ENCODE measurements at regions not wholly inside any gene's neighbourhood (a gene's known extent, or its start where the extent isn't known, plus 50 kb on each side); places are given as distances from the start of the nearest gene placed in this dataset.

DNA sequence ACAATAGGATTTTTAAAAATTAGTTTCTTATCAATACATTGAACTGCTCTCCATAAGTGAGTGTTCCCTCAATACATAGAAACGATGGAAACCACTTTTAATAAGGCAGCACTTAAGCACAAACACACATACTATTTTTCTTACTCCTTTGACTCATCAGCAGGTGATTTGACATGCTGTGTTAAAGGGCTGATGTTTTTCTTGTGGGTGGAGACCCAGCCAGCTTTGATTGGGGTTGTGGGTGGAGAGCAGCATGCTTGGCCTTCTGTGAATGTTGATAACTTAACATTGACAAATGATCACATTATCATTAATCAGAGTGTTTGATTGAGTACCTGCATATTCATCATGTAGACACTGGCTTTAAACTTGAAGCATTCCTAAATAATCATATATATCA is 223.0 kb upstream of the DPH6 start:
- no peak for DNase-seq

DNA sequence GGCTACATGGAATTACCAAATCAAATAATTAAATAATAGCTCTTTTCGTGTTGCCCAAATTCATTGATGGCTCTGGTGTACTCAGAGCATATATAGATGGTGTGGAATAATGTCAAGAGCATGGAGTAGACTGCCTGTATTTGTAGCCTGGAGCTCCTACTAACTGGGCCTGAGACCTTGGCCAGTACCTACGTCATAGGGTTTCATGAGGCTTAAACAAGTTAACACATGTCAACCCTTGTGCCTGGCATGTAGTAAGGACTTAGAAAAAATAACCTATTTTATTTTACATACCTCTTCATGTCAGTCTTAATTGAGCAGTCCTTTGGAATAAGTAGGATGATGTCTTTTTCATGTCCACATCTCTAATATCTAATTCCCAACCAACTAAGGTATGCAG is 223.7 kb upstream of the DPH6 start:
- no peak for DNase-seq

DNA sequence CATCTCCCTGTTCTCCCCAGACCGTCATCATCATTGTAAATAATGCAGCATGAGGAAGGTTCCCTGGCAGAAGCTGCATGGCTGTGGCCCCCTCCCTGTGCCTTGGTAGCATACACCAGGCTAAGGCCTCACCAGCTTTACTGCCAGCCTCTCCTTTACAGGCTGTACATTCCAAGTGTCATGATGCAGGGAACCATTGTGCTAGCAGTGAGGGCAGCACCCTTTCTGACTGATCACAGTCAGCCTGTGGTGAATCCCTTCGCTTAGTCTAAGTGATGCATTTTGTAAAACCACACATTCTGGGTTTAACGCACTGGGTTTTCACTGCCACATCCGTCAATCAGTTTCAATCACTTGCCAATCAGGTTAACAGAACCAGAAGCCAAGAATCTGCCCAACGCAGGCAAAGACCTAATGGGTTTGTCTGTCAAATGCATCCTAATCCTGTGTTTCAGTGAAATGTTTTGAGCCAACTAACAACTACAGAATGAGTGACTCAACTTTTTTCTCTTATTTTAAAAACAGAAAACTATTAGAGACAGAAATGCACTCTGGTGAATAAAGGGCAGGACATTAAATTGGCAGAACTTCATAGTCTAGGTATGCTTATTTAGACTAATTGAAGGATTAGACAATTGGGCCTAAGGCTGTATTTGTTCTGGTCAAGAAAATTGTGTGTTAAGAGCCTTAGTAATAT is 225.9 kb upstream of the DPH6 start:
- DNase-seq, result no peak

DNA sequence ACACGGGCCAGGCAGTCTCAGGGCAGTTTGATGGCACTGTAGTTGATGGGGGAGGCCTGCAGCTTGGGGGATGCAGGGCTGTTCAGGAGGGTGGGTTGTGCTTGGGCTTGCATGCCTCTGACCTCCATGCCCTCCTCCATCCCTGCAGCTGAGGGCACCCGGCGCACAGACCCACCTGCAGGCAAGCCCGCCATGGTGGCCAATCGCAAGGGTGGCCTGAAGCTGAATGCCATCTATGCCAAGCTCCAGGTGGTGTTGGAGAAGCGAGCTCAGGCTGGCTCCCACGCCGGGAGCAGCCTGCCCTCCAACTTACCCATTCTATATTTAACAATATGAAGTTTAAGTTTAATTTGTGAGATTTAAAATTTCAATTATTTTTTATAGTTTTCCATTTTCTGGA is 228.7 kb upstream of the DPH6 start:
- no peak for DNase-seq

DNA sequence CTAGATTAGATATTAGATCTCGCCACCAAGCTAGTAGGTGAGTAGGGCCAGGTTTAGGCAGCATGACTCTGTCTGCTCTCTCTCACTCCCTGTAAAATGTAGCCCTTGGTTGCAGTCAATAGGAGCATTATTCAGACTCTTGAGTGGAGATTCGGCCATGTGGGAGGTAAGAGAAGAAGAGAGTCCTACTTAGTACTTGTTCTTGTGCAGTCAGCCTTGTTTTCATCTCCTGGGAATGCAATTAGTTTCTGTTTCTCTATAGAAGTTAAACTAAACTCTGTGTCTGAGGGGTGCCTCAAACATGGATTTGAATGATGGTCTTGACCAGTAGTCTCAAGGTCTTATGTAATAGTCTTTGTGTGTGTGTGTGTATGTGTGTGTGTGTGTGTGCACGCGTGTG is 229.5 kb upstream of the DPH6 start:
- no peak for DNase-seq

DNA sequence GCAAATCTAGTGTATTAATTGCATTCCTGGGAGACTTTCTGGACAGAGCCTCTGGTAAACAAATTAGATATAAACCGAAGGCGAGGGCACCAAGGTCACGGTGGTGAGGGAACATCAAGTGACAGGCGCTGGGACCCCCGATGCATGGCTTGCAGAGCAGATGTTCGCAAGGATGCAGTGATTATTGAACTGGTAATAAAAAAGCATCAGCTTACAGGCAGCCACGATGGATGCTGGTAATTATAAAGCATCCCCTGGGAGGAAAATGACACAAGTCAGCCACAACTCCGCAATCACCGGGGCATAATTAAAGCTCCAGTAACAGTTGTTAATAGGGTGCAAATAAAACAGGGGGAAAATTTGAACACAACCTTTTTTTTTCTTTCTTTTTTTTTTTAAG is 231.1 kb upstream of the DPH6 start:
- no peak for DNase-seq

DNA sequence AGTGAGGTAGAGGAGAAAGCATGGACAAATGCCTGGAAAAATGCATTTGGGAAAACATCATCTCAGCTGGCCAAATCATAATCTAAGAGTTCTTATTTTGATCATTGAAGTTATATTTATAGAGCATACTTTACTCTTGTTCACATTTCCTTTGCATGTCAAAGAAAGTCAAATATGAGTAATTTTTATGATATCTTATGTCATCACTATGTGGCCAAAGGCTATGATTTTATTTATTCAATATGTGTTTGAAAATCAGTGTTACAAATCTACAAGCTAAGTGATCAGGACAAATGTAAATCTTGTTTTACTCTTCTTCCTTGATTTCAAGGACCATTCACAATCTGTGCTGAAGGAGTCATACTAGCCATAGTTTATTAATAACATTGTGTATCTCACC is 237.2 kb upstream of the DPH6 start:
- no peak for DNase-seq

DNA sequence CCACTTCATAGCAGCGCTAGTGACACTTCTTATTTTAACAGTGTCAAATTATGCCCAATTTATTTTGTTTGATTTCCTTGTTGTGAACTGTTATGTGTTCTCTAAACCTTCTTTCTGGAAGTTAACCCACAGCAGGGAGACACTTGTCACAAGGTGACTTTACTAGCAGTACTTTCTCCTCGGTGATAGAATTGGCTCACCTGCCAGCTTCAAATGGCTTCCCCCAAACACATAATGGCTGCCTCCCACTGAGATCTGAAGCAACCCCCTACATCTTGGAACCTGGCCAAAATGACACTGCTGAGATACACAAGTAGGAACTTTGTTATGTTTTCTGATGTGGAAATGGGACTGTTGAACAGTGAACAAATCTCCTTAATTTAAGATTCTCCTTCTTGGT is 238.8 kb upstream of the DPH6 start:
- DNase-seq, result no peak

DNA sequence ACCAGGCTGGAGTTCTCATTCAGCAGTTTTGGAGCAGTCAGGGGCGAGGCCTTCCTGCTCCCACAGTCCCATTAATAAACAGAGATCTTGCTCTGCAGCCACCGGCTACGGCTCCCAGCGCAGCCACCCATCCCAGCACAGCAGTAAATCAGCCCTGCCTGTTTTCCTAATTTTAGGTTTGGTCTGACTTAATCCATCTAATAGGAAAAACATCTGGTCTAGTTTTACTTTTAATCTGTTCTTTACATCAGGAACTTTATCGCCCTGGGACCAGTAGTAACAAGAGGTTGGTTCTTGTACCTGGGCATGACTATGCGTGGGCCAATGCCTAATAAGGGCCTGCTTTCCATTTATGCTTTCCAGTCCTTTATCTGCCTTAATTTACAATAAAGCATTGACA is 264.0 kb upstream of the DPH6 start:
- no peak for DNase-seq

DNA sequence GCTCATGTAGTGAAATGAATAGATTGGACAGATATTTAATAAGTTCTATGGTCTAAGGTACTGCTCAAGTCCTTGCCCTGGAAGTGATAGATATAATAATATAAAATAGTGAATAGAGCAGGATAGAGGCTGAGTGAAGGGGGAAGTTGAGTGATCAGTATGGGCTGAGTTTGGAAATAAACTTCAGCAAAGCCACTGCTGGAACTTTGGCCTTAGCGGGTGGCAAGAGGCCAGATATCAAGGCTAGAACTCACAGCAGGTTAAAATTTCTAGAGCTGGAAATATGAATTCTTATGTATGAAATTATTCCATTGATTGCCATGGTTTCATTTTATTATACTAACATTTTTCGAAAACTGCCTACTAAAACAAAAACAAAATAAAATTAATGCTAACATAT is 267.6 kb upstream of the DPH6 start:
- DNase-seq, result no peak

DNA sequence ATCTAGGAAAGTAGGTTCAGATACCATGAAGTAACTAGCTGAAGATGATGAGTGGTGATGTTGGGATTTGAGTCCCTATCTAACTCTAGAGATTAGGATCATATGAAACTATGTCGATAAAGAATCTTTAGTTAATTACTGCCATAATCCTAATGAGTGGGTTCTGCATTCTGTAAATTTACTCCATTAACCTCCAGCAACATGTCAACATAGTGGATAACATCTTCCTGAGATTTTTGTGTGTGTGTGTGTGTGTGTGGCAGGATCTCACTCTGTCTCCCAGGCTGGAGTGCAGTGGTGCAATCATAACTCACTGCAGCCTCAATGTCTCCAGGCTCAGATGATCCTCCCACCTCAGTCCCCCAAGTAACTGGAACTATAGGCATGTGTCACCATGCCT is 272.9 kb upstream of the DPH6 start:
- no peak for DNase-seq

DNA sequence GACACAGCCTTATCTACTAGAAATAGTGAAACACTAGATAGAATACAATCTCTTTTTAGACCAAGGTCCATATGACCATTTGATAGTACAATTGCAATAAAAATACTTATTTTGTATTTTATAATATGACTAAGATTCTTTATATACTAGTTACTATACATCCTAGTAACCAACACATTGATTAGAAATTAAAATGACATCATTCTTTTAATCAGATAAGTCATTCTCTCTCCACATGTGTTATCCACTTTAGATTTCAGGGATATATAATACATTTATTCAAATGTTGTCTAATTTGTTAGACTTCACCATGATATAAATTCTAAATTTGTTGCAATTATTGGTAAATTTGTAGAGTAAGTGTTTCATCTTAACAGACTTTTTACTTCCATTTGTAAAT is 276.2 kb upstream of the DPH6 start:
- DNase-seq, result no peak

DNA sequence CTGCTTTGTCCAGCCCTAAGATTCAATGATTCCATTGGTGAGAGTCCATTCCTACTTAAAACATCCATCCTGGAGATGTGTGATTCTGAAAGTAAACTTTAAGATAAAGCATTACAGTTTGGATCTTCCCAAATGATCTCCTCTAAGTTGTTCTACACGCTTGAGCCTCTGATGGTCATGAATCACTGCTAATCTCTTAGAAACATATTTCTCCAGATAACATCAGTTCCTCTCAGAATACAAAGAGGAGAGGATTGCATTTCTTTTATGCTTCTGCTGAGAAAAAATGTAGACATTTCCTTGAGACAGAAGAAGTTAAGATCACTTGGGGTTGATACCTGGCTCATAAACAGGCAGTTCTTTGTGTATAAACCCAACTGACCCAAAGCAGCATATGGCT is 281.2 kb upstream of the DPH6 start:
- no peak for DNase-seq

DNA sequence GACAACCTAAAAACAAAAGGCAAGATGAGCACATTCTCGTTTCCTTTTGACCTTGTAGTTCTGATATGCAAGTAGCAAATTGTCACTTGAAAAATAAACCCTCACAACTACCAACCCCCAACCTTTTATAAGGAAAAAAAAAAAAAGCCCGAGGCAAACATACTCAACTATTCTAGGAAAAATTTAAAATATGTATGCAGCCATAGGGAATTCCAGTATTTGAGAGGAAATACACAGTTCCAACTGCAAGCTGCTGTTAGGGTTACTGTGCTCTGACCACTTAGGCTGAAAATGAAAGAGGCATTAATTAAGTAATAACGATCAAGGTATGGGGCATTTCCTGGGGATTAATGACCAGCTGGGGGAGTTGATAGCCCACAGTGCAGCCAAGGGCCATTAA is 281.9 kb upstream of the DPH6 start:
- DNase-seq, result no peak

DNA sequence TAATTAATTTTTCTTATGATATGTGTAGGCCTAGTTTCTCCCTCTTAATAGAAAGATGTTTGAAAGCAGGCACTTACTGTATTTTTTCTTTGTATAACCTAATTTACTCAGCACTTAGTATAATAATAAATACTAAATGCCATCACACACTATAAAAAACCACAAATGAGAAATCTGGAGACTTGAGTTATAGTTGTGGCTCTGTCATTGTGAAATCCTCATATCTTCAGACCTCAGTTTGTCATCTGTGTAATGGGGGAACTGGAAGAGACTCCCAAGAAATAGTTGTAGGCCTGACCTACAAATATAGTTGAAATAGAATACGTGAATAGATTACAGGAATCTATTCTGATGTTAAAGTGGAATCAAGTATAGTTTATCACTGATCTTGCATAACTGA is 287.6 kb upstream of the DPH6 start:
- DNase-seq, result no peak

DNA sequence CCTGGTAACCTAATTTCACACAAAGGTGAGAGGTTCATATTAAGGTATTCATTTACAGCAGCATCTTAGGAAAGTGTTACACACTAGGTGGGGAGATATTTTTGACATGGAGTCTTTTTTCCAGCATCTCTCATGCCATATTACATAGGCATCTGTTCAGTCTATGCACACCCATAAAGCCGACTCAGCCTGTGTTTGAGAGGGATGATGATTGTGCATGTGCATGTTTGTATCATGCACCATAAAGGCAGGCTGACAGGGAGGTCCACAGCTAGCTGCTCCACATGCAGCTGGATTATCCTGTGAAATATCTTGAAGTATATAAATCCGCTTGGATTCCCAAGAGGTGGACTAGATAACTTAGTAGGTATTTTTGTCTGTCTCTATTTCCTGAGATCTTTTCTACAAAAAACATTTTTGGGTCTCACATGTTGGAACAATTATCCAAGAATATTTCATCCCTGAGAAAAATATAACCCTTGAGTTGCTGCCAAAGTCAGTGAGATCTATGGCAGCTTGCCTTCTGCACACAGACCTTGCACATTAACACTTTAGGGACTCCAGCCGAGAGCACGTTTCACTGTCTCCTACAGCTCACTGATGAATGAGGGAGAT is 288.4 kb upstream of the DPH6 start:
- no peak for DNase-seq

DNA sequence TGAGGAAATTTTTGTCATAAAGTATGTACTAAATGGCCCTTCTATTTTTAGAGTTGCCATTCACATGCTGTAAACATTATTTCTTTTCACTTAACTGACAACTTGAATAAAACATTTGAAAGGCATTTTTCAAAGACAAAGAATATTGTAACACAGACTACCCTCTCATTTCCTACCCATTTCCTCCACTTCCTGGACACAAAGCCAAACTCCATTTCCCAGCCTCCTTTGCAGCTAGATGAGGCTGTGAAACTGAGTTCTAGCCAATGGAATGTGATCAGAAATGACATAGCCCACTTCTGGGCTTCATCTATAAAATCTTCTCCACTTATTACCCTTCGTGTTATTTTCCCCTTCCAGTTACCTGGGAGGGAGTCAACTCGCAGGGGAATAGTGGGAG is 288.9 kb upstream of the DPH6 start:
- no peak for DNase-seq

DNA sequence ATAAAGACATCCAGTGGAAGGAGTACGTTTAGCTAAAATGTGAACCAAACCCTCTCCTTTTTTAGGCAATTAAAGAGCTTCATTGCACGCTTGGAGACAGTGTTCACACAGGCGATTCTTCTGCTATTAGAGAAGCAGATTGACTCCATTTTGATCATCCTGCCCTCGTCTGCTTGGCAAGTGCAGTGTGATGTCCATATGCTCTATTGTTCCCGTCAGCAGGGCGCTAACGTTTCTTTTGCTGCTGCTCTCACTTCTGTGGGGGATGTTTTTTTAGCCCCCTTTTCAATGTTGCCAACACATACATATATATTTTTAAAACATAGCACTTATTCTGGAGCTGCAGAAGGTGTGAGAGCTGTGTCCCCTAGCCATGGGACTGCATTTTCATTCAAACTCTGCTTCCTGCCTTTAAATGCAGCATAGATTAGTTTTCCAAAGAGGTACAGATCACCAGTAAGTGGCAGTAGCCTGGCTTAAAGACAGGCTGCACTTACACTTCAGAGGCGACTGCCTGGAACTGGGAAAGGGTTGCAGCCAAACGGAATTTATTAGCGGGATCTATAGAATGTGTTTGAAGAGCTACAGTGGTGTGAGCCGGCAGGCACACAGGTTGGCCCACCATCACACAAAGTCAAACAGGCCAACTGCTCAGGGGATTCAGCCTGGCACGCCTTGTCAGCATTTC is 292.6 kb upstream of the DPH6 start:
- no peak for DNase-seq

DNA sequence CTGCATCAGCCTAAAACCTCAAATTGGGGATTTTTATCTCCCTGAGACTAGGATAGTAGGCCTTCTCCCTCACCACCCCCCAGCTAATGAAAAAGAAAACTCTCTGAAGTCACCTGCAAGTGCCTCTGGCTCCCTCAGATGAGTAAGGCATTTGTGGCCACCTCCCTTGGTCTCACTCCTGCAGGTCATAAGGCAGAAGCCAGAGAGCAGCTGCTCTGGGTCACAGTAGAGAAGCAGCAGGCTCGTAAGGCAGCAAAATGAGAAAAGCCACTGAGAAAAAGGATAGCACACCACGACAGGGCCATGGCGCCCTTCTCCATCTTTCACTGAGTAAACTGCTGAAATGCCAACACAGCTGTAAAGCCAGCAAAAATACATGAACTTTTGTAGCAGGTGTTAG is 296.7 kb upstream of the DPH6 start:
- no peak for DNase-seq

DNA sequence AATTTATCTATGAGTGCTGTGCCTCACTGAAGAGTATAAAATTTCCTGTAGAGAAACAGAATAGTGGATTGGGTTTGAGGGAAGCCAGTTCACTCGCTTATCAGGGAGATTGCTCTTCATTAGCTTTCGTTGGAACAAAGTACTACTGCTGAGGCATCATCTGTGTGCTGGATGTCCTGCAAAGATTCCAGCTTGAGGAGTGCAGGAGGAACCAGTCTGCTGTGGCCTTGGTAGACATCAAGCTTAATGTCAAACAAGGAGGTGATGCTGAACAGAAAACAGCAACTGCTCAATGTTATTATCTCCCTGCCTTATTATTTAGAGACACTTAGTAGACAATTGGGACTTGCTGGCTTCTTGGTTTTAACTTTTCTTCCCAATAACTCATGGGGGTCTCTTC is 297.5 kb upstream of the DPH6 start:
- no peak for DNase-seq

DNA sequence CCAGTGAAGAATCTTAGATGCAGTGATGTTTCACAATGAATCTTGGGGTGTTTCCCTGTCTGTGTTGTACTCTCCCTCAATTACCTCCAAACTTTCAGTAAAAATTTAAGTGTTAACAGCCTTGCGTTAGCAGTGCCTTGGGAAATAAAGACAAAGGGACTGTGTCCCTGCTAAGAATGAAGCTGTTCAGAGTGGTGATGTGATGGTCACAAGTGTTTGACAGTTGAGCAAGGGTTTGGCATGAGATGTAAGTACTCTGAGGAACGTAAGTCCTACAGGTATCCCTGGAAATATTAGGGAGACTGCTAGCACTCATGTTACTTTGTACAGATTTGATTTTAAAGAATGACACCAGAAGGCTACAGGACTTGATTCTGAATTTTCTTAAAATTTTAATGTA is 304.3 kb upstream of the DPH6 start:
- peak in 4 of 58 donors; percentile 3 to 35 (median 20) for DNase-seq

DNA sequence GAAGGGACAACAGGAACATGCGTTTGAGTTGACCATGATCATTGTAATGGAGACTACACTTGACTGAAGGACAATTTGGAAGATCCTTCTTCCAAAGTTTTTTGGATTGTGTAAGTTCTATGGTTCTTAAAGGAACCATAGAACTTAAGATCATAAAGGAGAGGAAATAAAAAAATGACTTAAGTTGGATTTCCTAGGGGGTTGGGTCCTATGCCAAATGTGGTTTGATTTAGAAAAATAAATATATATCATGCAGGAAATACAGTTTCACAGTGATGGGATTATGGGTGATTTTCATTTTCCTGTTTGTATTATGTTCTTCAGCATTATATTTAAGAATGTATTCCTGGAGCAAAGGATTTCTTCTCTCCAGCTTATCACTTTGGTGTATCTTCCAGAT is 305.5 kb upstream of the DPH6 start:
- DNase-seq, result no peak
